Right cardiac atrium (tissue), 5 donors: ENCODE measurements at regions not wholly inside any gene's neighbourhood (a gene's known extent, or its start where the extent isn't known, plus 50 kb on each side); places are given as distances from the start of the nearest gene placed in this dataset.
A peak's percentile ranks its signal among the peaks of the same experiment; 100 is the strongest.
"Not testable (repeated sequence)": the region's sequence is repeated elsewhere in the genome, so short reads cannot be mapped to it uniquely, and the experiment has no call there.

ENCODE experiments used
- ATAC-seq, 2 donors: fragments of 200-7000 bp; cut with Tn5 transposase; one replicate each; pipeline versions ENCODE4 v1.8.0 to v1.9.1; 2020; ENCODE audit warnings: moderate library complexity in 2 of 2, mild to moderate bottlenecking in 1 of 2
- DNase-seq, 3 donors: peaks; one replicate each; pipeline ENCODE4 v3.0.0-alpha.2; 2020
- H3K27ac ChIP-seq: one replicate; pipeline ENCODE4 v1.5.1; 2013; ENCODE audit warnings: mild to moderate bottlenecking, low read length, control low read depth, moderate library complexity
- H3K27me3 ChIP-seq: one replicate; pipeline ENCODE4 v1.6.1; 2013; ENCODE audit not compliant: control insufficient read depth, insufficient read depth
- H3K4me1 ChIP-seq: one replicate; pipeline ENCODE4 v1.6.1; 2013; ENCODE audit warnings: low read length; ENCODE audit not compliant: control insufficient read depth, insufficient read depth
- H3K4me3 ChIP-seq: one replicate; pipeline ENCODE4 v1.5.1; 2013; ENCODE audit warnings: low read length, control low read depth
- H3K9me3 ChIP-seq: one replicate; pipeline ENCODE4 v1.6.1; 2013; ENCODE audit warnings: low read length; ENCODE audit not compliant: control insufficient read depth
- WGBS: extraction: QIAGEN DNeasy Blood & Tissue Kit; methylation state at CpG from one replicate; pipeline ENCODE4 v1.1.7; 2013; 5-methylcytosine and 5-hydroxymethylcytosine counted together
- intact Hi-C, 4 donors: fragments of 100-400 bp; cut with DNase I; formaldehyde crosslinking; loops; one replicate each; pipeline versions ENCODE4 v1.11.0 to v1.14.0; 2022 to 2023
- donor health status: healthy with polysubstance abuse.
- donor health status: DM: no; HTN: yes; CAD: no.
- donor health status: DM: no; HTN: no; CAD: no.
- donor health status: DM: no; HTN: yes; CAD: no; lungs with severe emphysema.
- donor health status: DM: yes; HTN: yes; CAD: no.

- H3K4me3 ChIP-seq: no peak overlapping the region
- H3K4me1 ChIP-seq: no peaks in the 10 kb centered on the region
- intact Hi-C loops: no loop called here
- H3K27me3 ChIP-seq: no peaks in the 10 kb centered on the region
- DNase-seq (no peak), ATAC-seq (no peak)
- WGBS: 96% methylated on average over 1 of the region's 1 CpG
- no peaks in the 10 kb centered on the region for H3K9me3 ChIP-seq
- no peak overlapping the region for H3K27ac ChIP-seq
Measured at GRCh38 chr10:29224631-29225030, 64.2 kb upstream of the LYZL1 start.

DNA sequence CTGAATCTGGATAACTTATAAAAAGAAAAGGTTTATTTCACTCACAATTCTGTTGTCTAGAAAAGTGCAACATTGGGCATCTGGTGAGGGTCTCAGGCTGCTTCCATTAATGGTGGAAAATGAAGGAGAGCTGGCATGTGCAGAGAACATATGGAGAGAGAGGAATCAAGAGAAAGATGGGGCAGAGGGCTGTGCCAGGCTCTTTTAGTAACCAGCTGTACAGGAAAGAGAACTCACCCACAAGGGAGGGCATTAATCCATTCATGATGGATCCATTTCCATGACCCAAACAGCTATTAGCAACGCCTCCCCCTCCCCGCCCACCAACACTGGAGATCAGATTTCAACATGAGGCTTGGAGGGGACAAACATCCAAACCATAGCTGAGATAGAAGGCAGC, 61.7 kb upstream of the LYZL1 start:
- DNase-seq (no peak), ATAC-seq (no peak)
- Histone ChIP-seq H3K9me3 (no peaks in the 10 kb centered on the region), H3K27me3 (no peaks in the 10 kb centered on the region), H3K4me1 (no peaks in the 10 kb centered on the region), H3K27ac (no peak overlapping the region), H3K4me3 (no peak overlapping the region)
- intact Hi-C loops: no loop called here
- 78% methylated on average over 2 of the region's 2 CpGs for WGBS

- no peaks in the 10 kb centered on the region for H3K4me1 ChIP-seq
- H3K4me3 ChIP-seq: no peak overlapping the region
- no peaks in the 10 kb centered on the region for H3K9me3 ChIP-seq
- no peak overlapping the region for H3K27ac ChIP-seq
- WGBS: 86% methylated on average over 6 of the region's 6 CpGs
- ATAC-seq (no peak), DNase-seq (no peak)
- H3K27me3 ChIP-seq: no peaks in the 10 kb centered on the region
- intact Hi-C loops: no loop called here
Measured at GRCh38 chr10:29228562-29228961, 60.3 kb upstream of the LYZL1 start.

DNA sequence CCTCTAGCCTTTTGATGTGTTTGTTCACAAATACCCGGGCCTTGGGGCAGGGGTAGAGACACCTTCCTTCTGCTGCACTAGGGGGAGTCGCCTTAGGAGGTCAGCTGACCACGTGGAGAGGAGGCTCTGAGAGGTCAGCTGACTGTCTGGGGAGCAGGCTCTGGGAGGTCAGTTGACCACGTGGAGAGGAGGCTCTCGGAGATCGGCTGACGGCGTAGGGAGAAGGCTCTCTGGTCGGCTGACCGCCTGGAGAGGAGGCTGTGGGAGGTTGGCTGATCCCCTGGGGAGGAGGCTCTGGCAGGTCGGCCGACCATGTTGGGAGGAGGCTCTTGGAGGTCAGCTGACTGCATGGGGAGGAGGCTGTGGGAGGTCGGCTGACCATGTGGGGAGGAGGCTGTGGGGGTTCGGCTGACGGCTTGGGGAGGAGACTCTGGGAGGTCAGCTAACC, 59.6 kb upstream of the LYZL1 start:
- intact Hi-C loops: no loop called here
- Histone ChIP-seq H3K27ac (no peak overlapping the region), H3K27me3 (no peaks in the 10 kb centered on the region), H3K9me3 (no peaks in the 10 kb centered on the region), H3K4me1 (no peaks in the 10 kb centered on the region), H3K4me3 (no peak overlapping the region)
- DNase-seq: peak in 1 of 3 donors; percentile 53
- WGBS: 89% methylated on average over 15 of the region's 15 CpGs
- peak in 1 of 2 donors; percentile 22 for ATAC-seq

GRCh38 chr10:29236910-29237309, 52.0 kb upstream of the LYZL1 start:
- DNase-seq, intact Hi-C loops, H3K4me1 ChIP-seq, ATAC-seq, H3K9me3 ChIP-seq, H3K27me3 ChIP-seq, H3K4me3 ChIP-seq, H3K27ac ChIP-seq: not testable (repeated sequence)
- WGBS: 91% methylated on average over 13 of the region's 13 CpGs

DNA sequence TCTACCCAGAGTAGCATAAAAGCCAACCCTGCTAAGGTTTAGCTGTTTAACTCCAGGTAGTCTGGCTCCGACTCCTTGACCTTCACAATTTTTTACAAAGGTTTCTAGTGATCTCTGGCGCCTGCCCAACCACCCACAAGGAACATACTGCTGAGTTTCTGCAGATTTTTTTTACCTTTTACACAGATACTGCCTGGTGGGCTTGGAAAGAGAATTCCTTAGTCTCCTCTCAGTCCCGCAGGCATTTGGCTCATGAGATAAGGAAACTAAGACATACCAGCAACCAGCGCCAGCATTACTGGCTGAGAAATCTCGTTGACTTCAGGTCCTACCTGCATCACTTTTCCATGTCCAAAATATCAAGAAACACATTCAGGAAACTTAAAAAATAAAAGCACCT, 51.1 kb upstream of the LYZL1 start:
- Histone ChIP-seq H3K27ac (no peak overlapping the region), H3K4me3 (no peak overlapping the region), H3K27me3 (no peaks in the 10 kb centered on the region), H3K4me1 (no peaks in the 10 kb centered on the region), H3K9me3 (no peaks in the 10 kb centered on the region)
- DNase-seq (no peak), ATAC-seq (no peak)
- intact Hi-C loops: no loop called here
- WGBS: 52% methylated on average over 5 of the region's 5 CpGs

DNA sequence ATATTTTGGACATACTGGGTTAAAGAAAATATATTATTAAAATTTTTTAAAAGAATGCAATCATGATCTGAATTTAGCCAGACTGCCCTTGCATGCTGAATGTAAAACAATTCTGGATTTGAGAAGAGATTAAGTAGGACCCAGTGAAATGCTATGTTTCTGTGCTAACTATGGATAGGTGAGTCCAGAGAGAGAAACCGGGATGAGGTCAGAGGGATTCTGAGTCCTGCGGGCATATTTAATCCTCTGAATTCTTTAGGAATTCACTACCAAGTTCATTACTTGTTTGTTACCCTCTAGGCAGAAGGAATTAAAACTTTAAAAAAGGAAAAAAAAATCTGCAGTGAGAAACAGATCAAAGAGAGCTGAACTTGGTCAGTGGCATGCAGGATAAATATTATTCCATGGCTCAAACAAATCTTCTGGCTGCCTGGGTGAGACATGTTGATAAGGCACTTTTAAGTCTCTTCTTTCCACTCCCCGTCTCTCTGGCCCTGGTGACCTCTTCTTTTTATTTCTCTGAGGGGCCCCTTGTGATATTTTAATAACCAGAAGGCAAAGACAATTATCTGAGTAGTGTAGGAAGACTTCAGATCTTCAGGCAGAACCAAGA, 50.2 kb upstream of the LYZL1 start:
- intact Hi-C loops: no loop called here
- ATAC-seq (no peak), DNase-seq (no peak)
- H3K4me3 ChIP-seq: no peak overlapping the region
- no peaks in the 10 kb centered on the region for H3K27me3 ChIP-seq
- WGBS: 56% methylated on average over 3 of the region's 3 CpGs
- H3K27ac ChIP-seq: no peak overlapping the region
- no peaks in the 10 kb centered on the region for H3K4me1 ChIP-seq
- H3K9me3 ChIP-seq: no peaks in the 10 kb centered on the region
